Ovary (tissue), 7 donors: ENCODE measurements at regions not wholly inside any gene's neighbourhood (a gene's known extent, or its start where the extent isn't known, plus 50 kb on each side); places are given as distances from the start of the nearest gene placed in this dataset.

Source experiments
- DNase-seq, 5 donors: peaks; one replicate each; pipeline ENCODE4 v3.0.0-alpha.2; 2019 to 2020
- H3K27ac ChIP-seq, 2 donors: fragments of 200-600 bp; one replicate each; pipeline versions ENCODE4 v1.5.1 to v1.8.0; 2019 to 2022
- H3K27me3 ChIP-seq: fragments of 200-600 bp; one replicate; pipeline ENCODE4 v1.8.0; 2022
- H3K36me3 ChIP-seq: fragments of 200-600 bp; sonication (generic); one replicate; pipeline ENCODE4 v1.5.1; 2019
- H3K4me1 ChIP-seq: one replicate; pipeline ENCODE4 v1.8.1; 2013; ENCODE audit warnings: mild to moderate bottlenecking, moderate library complexity; ENCODE audit not compliant: insufficient read depth
- H3K4me3 ChIP-seq: fragments of 200-600 bp; sonication (generic); one replicate; pipeline ENCODE4 v1.5.1; 2017
- H3K9me3 ChIP-seq, 2 donors: fragments of 200-600 bp in 1 of 2; sonication (generic) in 1 of 2; one replicate each; pipeline versions ENCODE4 v1.5.1 to v1.8.1; 2013 to 2019; ENCODE audit warnings: mild to moderate bottlenecking in 1 of 2, moderate library complexity in 1 of 2
- CTCF ChIP-seq, 3 donors: fragments of 450-650 bp in 2 of 3; fragments of 200-600 bp in 1 of 3; IDR thresholded peaks; one replicate each; pipeline versions ENCODE4 v1.5.1 to v1.8.0; 2016 to 2022; ENCODE audit warnings: antibody characterized with exemption in 3 of 3, mild to moderate bottlenecking in 1 of 3
- EP300 ChIP-seq: sonication (generic); formaldehyde crosslinking; IDR thresholded peaks from one replicate; pipeline ENCODE4 v1.6.1; 2017; ENCODE audit warnings: antibody characterized with exemption
- POLR2A ChIP-seq: fragments of 450-650 bp; IDR thresholded peaks from one replicate; pipeline ENCODE4 v1.6.1; 2017; ENCODE audit warnings: antibody characterized with exemption, mild to moderate bottlenecking, moderate library complexity
- WGBS, 3 donors: extraction: QIAGEN DNeasy Blood & Tissue Kit in 1 of 3; methylation state at CpG; one replicate each; pipeline versions ENCODE4 v1.1.5 to v1.1.7; 2013 to 2017; 5-methylcytosine and 5-hydroxymethylcytosine counted together
- intact Hi-C, 4 donors: fragments of 100-400 bp; cut with DNase I; formaldehyde crosslinking; loops; one replicate each; pipeline versions ENCODE4 v1.11.0 to v1.15.1; 2022 to 2023
- donor health status: DM: no; HTN: no; CAD: no; lungs with moderate emphysema.
- donor health status: DM: no; HTN: no; CAD: no.
- donor health status: Bipolar disorder and iron deficiency.
- donor health status: DM: no; HTN: no; CAD: no.
- donor health status: DM: yes; HTN: yes; CAD: no.

GRCh38 chr3:82474711-82475110, 713.3 kb upstream of the GBE1 start:
- Histone ChIP-seq H3K27ac (no peak overlapping the region), H3K4me1 (no peaks in the 10 kb centered on the region), H3K36me3 (no peaks in the 10 kb centered on the region), H3K9me3 (no peaks in the 10 kb centered on the region), H3K4me3 (no peak overlapping the region), H3K27me3 (no peaks in the 10 kb centered on the region)
- intact Hi-C loops, result no loop called here
- DNase-seq, result no peak
- TF ChIP-seq POLR2A, result no peak
- TF ChIP-seq CTCF (IDR thresholded peaks at IDR 0.05), result no peak
- TF ChIP-seq EP300, result no peak

- H3K4me1 ChIP-seq, result no peaks in the 10 kb centered on the region
- no peaks in the 10 kb centered on the region for H3K36me3 ChIP-seq
- H3K9me3 ChIP-seq, result no peaks in the 10 kb centered on the region
- no peak overlapping the region for H3K27ac ChIP-seq
- intact Hi-C loops, result no loop called here
- no peak for DNase-seq
- TF ChIP-seq CTCF (IDR thresholded peaks at IDR 0.05) (no peak), POLR2A (no peak)
- H3K27me3 ChIP-seq, result no peaks in the 10 kb centered on the region
- no peak overlapping the region for H3K4me3 ChIP-seq
Measured at GRCh38 chr3:82473864-82474541, 712.6 kb upstream of the GBE1 start.

GRCh38 chr3:82467051-82467450, 705.6 kb upstream of the GBE1 start:
- 97 to 99% (median 98%) methylated on average over 1 of the region's 1 CpG for WGBS, 3 donors
- intact Hi-C loops, result no loop called here

DNA sequence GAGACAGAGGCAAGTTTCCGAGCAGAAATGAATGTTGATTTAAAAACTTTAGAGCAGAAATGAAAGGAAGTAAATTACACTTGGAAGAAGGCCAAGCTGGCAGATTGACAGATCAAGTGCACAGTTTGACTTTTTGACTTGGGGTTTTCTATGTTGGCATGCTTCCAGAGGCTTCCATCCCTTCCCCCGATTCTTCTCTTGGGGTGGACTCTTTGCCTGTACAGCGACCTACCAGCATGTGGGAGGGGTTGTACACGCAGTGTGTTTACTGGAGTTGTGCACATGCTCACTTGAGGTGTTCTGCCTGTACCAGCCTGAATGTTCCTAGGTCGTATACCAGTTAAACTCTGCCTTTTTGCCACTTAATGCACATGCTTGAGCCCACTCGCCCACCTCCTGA, 701.5 kb upstream of the GBE1 start:
- WGBS, 3 donors, result 58 to 70% (median 63%) methylated on average over 6 of the region's 6 CpGs
- H3K4me3 ChIP-seq, result no peak overlapping the region
- H3K36me3 ChIP-seq, result no peaks in the 10 kb centered on the region
- H3K27ac ChIP-seq, result no peak overlapping the region
- intact Hi-C loops, result no loop called here
- H3K9me3 ChIP-seq, result no peaks in the 10 kb centered on the region
- H3K27me3 ChIP-seq, result no peaks in the 10 kb centered on the region
- no peaks in the 10 kb centered on the region for H3K4me1 ChIP-seq
- TF ChIP-seq POLR2A (no peak), CTCF (IDR thresholded peaks at IDR 0.05) (no peak), EP300 (no peak)
- no peak for DNase-seq

More at GRCh38 chr3:82467051-82467450, 705.6 kb upstream of the GBE1 start:
- no peaks in the 10 kb centered on the region for H3K27me3 ChIP-seq
- H3K27ac ChIP-seq, result no peak overlapping the region
- H3K9me3 ChIP-seq, result no peaks in the 10 kb centered on the region
- no peaks in the 10 kb centered on the region for H3K4me1 ChIP-seq
- no peak for TF ChIP-seq POLR2A
- TF ChIP-seq CTCF (IDR thresholded peaks at IDR 0.05), result no peak
- no peak for TF ChIP-seq EP300
- no peaks in the 10 kb centered on the region for H3K36me3 ChIP-seq
- no peak overlapping the region for H3K4me3 ChIP-seq
- no peak for DNase-seq
